GM12865 (cell line): ENCODE measurements at regions not wholly inside any gene's neighbourhood (a gene's known extent, or its start where the extent isn't known, plus 50 kb on each side); places are given as distances from the start of the nearest gene placed in this dataset.

Experiments used
- DNase-seq: peaks from one replicate; pipeline ENCODE4 v3.0.0; 2010; ENCODE audit warnings: low read depth
- H3K4me3 ChIP-seq: 2 replicates; pipeline ENCODE4 v1.5.1; 2011; ENCODE audit warnings: mild to moderate bottlenecking, low read depth, low read length, control low read depth
- CTCF ChIP-seq: IDR thresholded peaks from 2 replicates; pipeline ENCODE4 v1.5.1; 2011; ENCODE audit warnings: low read length, control low read depth, low read depth, inconsistent platforms; ENCODE audit not compliant: insufficient read depth; ENCODE audit errors: missing control alignments

GRCh38 chr15:95737060-95737459, 593.4 kb upstream of the NR2F2 start:
- TF ChIP-seq CTCF, result no peak
- no peak overlapping the region for H3K4me3 ChIP-seq
- no peak for DNase-seq

- no peak overlapping the region for H3K4me3 ChIP-seq
- no peak for DNase-seq
- TF ChIP-seq CTCF, result no peak
Measured at GRCh38 chr15:95739131-95739530, 591.4 kb upstream of the NR2F2 start.

- DNase-seq, result no peak
- TF ChIP-seq CTCF, result no peak
- no peak overlapping the region for H3K4me3 ChIP-seq
Measured at GRCh38 chr15:95741830-95742229, 588.7 kb upstream of the NR2F2 start.

- TF ChIP-seq CTCF, result no peak
- DNase-seq, result no peak
- H3K4me3 ChIP-seq, result no peak overlapping the region
Measured at GRCh38 chr15:95742256-95742655, 588.2 kb upstream of the NR2F2 start.

GRCh38 chr15:95742836-95743235, 587.7 kb upstream of the NR2F2 start:
- no peak for TF ChIP-seq CTCF
- no peak overlapping the region for H3K4me3 ChIP-seq
- DNase-seq, result no peak

GRCh38 chr15:95757171-95757570, 573.3 kb upstream of the NR2F2 start:
- TF ChIP-seq CTCF, result no peak
- H3K4me3 ChIP-seq, result no peak overlapping the region
- no peak for DNase-seq

GRCh38 chr15:95758451-95758850, 572.0 kb upstream of the NR2F2 start:
- no peak overlapping the region for H3K4me3 ChIP-seq
- TF ChIP-seq CTCF, result no peak
- DNase-seq, result no peak
